CD4-positive, alpha-beta memory T cell (primary cell): ENCODE measurements at regions not wholly inside any gene's neighbourhood (a gene's known extent, or its start where the extent isn't known, plus 50 kb on each side); places are given as distances from the start of the nearest gene placed in this dataset.

Source experiments
- CTCF ChIA-PET: fragments of 350-600 bp; sonication (Branson Sonifier 250); formaldehyde crosslinking; loops from one replicate; lab custom pipeline; 2021; ENCODE audit warnings: inconsistent platforms; ENCODE audit not compliant: partially characterized antibody; lab: Charles Lee
- POLR2A ChIA-PET: fragments of 350-600 bp; sonication (Branson Sonifier 250); formaldehyde crosslinking; loops from one replicate; lab custom pipeline; 2021; ENCODE audit not compliant: partially characterized antibody; lab: Charles Lee
- DNase-seq, 5 donors: peaks; one replicate each; pipeline versions ENCODE4 v3.0.0 to v3.0.0-alpha.2; 2020 to 2022; ENCODE audit warnings: mixed read lengths in 1 of 5
- H3K27ac ChIP-seq: one replicate; pipeline ENCODE4 v1.7.0; 2013; ENCODE audit warnings: low read depth, low read length
- H3K27me3 ChIP-seq: 2 replicates; pipeline ENCODE4 v1.7.0; 2013; ENCODE audit warnings: mild to moderate bottlenecking, low read length, moderate library complexity; ENCODE audit not compliant: insufficient read depth
- H3K36me3 ChIP-seq: 2 replicates; pipeline ENCODE4 v1.7.0; 2013; ENCODE audit warnings: mild to moderate bottlenecking, low read length, moderate library complexity; ENCODE audit not compliant: insufficient read depth
- H3K4me1 ChIP-seq: 2 replicates; pipeline ENCODE4 v1.7.0; 2013; ENCODE audit warnings: mild to moderate bottlenecking, low read length, moderate library complexity; ENCODE audit not compliant: insufficient read depth
- H3K4me3 ChIP-seq, 2 donors: one replicate each; pipeline ENCODE4 v1.7.0; 2013; ENCODE audit warnings: low read length in 2 of 2, mild to moderate bottlenecking in 1 of 2
- H3K9me3 ChIP-seq, 2 donors: one replicate each; pipeline ENCODE4 v1.7.0; 2013; ENCODE audit warnings: low read length in 2 of 2, control low read depth in 1 of 2; ENCODE audit not compliant: control insufficient read depth in 1 of 2
- H3K27ac Mint-ChIP-seq, 7 donors: one replicate each; pipeline ENCODE4 v1.8.0; 2020 to 2021; ENCODE audit warnings: mixed read lengths in 7 of 7, mild to moderate bottlenecking in 6 of 7, inconsistent platforms in 3 of 7, moderate library complexity in 3 of 7
- H3K27me3 Mint-ChIP-seq, 2 donors: one replicate each; pipeline ENCODE4 v1.8.0; 2020 to 2021; ENCODE audit warnings: mixed read lengths in 2 of 2
- H3K36me3 Mint-ChIP-seq, 2 donors: one replicate each; pipeline ENCODE4 v1.8.0; 2020 to 2021; ENCODE audit warnings: mixed read lengths in 2 of 2, inconsistent platforms in 1 of 2, mild to moderate bottlenecking in 1 of 2
- H3K4me1 Mint-ChIP-seq, 4 donors: one replicate each; pipeline ENCODE4 v1.8.0; 2020 to 2021; ENCODE audit warnings: mixed read lengths in 4 of 4, mild to moderate bottlenecking in 1 of 4
- H3K4me3 Mint-ChIP-seq, 8 donors: one replicate each; pipeline ENCODE4 v1.8.0; 2020 to 2021; ENCODE audit warnings: mixed read lengths in 8 of 8, mild to moderate bottlenecking in 7 of 8, moderate library complexity in 6 of 8, inconsistent platforms in 3 of 8
- H3K9me3 Mint-ChIP-seq, 8 donors: one replicate each; pipeline ENCODE4 v1.8.0; 2020 to 2021; ENCODE audit warnings: mixed read lengths in 8 of 8, mild to moderate bottlenecking in 5 of 8, inconsistent platforms in 3 of 8, moderate library complexity in 1 of 8
- intact Hi-C: fragments of 100-400 bp; cut with micrococcal nuclease; formaldehyde crosslinking; loops from one replicate; pipeline ENCODE4 v1.15.1; 2023

GRCh38 chr5:17443333-17444130, 54.5 kb upstream of the TAF11L2 start:
- DNase-seq, result peak in 1 of 5 donors; percentile 19
- Mint-ChIP-seq H3K4me3 (no peak overlapping the region), H3K27me3 (no peaks in the 10 kb centered on the region), H3K9me3 (peaks cover 0 to 29% (median 18%) of the 10 kb centered on the region in 8 donors), H3K36me3 (no peaks in the 10 kb centered on the region), H3K27ac (no peak overlapping the region), H3K4me1 (no peaks in the 10 kb centered on the region)
- CTCF ChIA-PET, result no interaction called here
- H3K9me3 ChIP-seq, result no peaks in the 10 kb centered on the region
- H3K27me3 ChIP-seq, result no peaks in the 10 kb centered on the region
- H3K27ac ChIP-seq, result no peak overlapping the region
- intact Hi-C loops, result no loop called here
- no peaks in the 10 kb centered on the region for H3K36me3 ChIP-seq
- H3K4me3 ChIP-seq, result no peak overlapping the region
- POLR2A ChIA-PET, result no interaction called here
- H3K4me1 ChIP-seq, result no peaks in the 10 kb centered on the region

GRCh38 chr5:17444496-17444895, 53.5 kb upstream of the TAF11L2 start:
- H3K27ac ChIP-seq, result no peak overlapping the region
- intact Hi-C loops, result no loop called here
- no peaks in the 10 kb centered on the region for H3K4me1 ChIP-seq
- DNase-seq, result no peak
- H3K27ac Mint-ChIP-seq, result no peak overlapping the region
- H3K4me1 Mint-ChIP-seq, result no peaks in the 10 kb centered on the region
- ChIA-PET POLR2A (no interaction called here), CTCF (no interaction called here)
- no peak overlapping the region for H3K4me3 Mint-ChIP-seq
- peaks cover 2 to 29% (median 17%) of the 10 kb centered on the region in 8 donors for H3K9me3 Mint-ChIP-seq
- H3K36me3 ChIP-seq, result no peaks in the 10 kb centered on the region
- no peaks in the 10 kb centered on the region for H3K27me3 ChIP-seq
- H3K4me3 ChIP-seq, result no peak overlapping the region
- H3K9me3 ChIP-seq, result peaks cover 0 to 3% of the 10 kb centered on the region in 2 donors
- no peaks in the 10 kb centered on the region for H3K27me3 Mint-ChIP-seq
- no peaks in the 10 kb centered on the region for H3K36me3 Mint-ChIP-seq

DNA sequence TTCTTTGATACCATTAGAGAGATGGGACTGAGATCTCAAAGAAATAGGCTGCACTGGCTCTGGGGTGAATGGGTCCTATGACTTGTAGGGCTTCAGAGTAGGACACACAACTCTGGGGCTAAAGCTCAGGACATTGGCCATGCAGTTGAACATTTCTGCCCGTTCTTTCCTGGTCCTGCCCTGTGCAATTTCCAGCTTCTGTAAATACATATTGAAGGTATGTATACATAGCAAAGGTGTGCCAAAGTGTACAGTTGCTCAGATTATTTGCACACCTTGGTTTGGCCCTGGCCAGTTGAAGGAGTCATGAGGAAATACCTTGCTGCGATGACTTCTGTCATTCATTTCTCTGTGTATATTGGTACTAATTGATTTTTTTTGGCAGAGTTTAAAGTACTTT, 52.8 kb upstream of the TAF11L2 start:
- Histone ChIP-seq H3K27me3 (no peaks in the 10 kb centered on the region), H3K9me3 (peaks cover 0 to 3% of the 10 kb centered on the region in 2 donors), H3K27ac (no peak overlapping the region), H3K4me3 (no peak overlapping the region), H3K36me3 (no peaks in the 10 kb centered on the region), H3K4me1 (no peaks in the 10 kb centered on the region)
- Mint-ChIP-seq H3K9me3 (peaks cover 2 to 25% (median 12%) of the 10 kb centered on the region in 8 donors), H3K27me3 (no peaks in the 10 kb centered on the region), H3K4me3 (no peak overlapping the region), H3K4me1 (no peaks in the 10 kb centered on the region), H3K36me3 (no peaks in the 10 kb centered on the region), H3K27ac (no peak overlapping the region)
- CTCF ChIA-PET, result interaction anchor here (0.5 kb wide), 1 partner anchor 12 kb away, joined by 3 read pairs; no protein-coding TSS in a partner anchor
- intact Hi-C loops, result no loop called here
- no peak for DNase-seq
- POLR2A ChIA-PET, result no interaction called here
